T follicular helper cell (primary cell): ENCODE measurements at regions not wholly inside any gene's neighbourhood (a gene's known extent, or its start where the extent isn't known, plus 50 kb on each side); places are given as distances from the start of the nearest gene placed in this dataset.

ENCODE experiments used
- DNase-seq: peaks from one replicate; pipeline ENCODE4 v3.0.0-alpha.2; 2020; ENCODE audit warnings: low read depth

GRCh38 chr6:14321992-14322772, 204.6 kb downstream of the CD83 start:
- no peak for DNase-seq

GRCh38 chr6:14322841-14323240, 205.3 kb downstream of the CD83 start:
- DNase-seq = no peak

GRCh38 chr6:14326774-14327173, 209.2 kb downstream of the CD83 start:
- no peak for DNase-seq

- DNase-seq = no peak
Measured at GRCh38 chr6:14328163-14328562, 210.6 kb downstream of the CD83 start.

- DNase-seq = no peak
Measured at GRCh38 chr6:14333556-14334305, 216.2 kb downstream of the CD83 start.

GRCh38 chr6:14335071-14335470, 217.5 kb downstream of the CD83 start:
- no peak for DNase-seq

- no peak for DNase-seq
Measured at GRCh38 chr6:14337152-14337551, 219.6 kb downstream of the CD83 start.

- DNase-seq = no peak
Measured at GRCh38 chr6:14339172-14339571, 221.6 kb downstream of the CD83 start.

GRCh38 chr6:14339711-14340584, 222.4 kb downstream of the CD83 start:
- DNase-seq = no peak

GRCh38 chr6:14344486-14344885, 226.9 kb downstream of the CD83 start:
- DNase-seq = no peak

- DNase-seq = no peak
Measured at GRCh38 chr6:14348389-14348788, 230.8 kb downstream of the CD83 start.

- no peak for DNase-seq
Measured at GRCh38 chr6:14349507-14349906, 231.9 kb downstream of the CD83 start.

- no peak for DNase-seq
Measured at GRCh38 chr6:14350210-14350609, 232.6 kb downstream of the CD83 start.

- no peak for DNase-seq
Measured at GRCh38 chr6:14353281-14353680, 235.7 kb downstream of the CD83 start.

GRCh38 chr6:14353798-14354197, 236.2 kb downstream of the CD83 start:
- no peak for DNase-seq

GRCh38 chr6:14354919-14355572, 237.5 kb downstream of the CD83 start:
- no peak for DNase-seq

- DNase-seq = no peak
Measured at GRCh38 chr6:14359438-14359837, 241.9 kb downstream of the CD83 start.

GRCh38 chr6:14360565-14360964, 243.0 kb downstream of the CD83 start:
- no peak for DNase-seq

- no peak for DNase-seq
Measured at GRCh38 chr6:14361297-14361696, 243.7 kb downstream of the CD83 start.

GRCh38 chr6:14361956-14362587, 244.5 kb downstream of the CD83 start:
- DNase-seq = no peak

GRCh38 chr6:14364370-14364769, 246.8 kb downstream of the CD83 start:
- DNase-seq = no peak
